GM12865 (cell line): ENCODE measurements at regions not wholly inside any gene's neighbourhood (a gene's known extent, or its start where the extent isn't known, plus 50 kb on each side); places are given as distances from the start of the nearest gene placed in this dataset.
A peak's percentile ranks its signal among the peaks of the same experiment; 100 is the strongest.

Experiments
- DNase-seq: peaks from one replicate; pipeline ENCODE4 v3.0.0; 2010; ENCODE audit warnings: low read depth
- H3K4me3 ChIP-seq: 2 replicates; pipeline ENCODE4 v1.5.1; 2011; ENCODE audit warnings: mild to moderate bottlenecking, low read depth, low read length, control low read depth
- TF ChIP-seq, protein P1 (sequence below): IDR thresholded peaks from 2 replicates; pipeline ENCODE4 v1.5.1; 2011; ENCODE audit warnings: low read length, control low read depth, low read depth, inconsistent platforms; ENCODE audit not compliant: insufficient read depth; ENCODE audit errors: missing control alignments

DNA sequence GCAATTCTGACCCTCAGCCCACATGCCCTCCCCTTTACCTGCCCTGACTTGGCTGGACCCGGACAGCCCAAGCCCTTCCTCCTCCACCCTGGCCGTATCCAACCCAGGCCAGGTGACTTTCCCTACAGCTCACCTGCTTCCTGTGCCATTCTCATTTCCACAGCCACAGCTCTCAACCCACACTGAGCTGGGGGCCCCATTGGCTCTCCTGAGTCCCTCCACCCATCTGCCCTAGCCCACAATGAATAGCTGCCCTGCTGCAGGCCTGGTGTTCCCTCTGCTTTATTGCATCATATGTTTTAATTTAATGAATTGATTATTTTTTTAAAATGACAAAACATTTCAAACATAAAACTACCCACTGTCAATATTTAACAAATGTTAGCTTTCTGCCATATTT lies 118.5 kb upstream of the BACH2 start:
- no peak overlapping the region for H3K4me3 ChIP-seq
- no peak for DNase-seq
- TF ChIP-seq, protein P1, sequence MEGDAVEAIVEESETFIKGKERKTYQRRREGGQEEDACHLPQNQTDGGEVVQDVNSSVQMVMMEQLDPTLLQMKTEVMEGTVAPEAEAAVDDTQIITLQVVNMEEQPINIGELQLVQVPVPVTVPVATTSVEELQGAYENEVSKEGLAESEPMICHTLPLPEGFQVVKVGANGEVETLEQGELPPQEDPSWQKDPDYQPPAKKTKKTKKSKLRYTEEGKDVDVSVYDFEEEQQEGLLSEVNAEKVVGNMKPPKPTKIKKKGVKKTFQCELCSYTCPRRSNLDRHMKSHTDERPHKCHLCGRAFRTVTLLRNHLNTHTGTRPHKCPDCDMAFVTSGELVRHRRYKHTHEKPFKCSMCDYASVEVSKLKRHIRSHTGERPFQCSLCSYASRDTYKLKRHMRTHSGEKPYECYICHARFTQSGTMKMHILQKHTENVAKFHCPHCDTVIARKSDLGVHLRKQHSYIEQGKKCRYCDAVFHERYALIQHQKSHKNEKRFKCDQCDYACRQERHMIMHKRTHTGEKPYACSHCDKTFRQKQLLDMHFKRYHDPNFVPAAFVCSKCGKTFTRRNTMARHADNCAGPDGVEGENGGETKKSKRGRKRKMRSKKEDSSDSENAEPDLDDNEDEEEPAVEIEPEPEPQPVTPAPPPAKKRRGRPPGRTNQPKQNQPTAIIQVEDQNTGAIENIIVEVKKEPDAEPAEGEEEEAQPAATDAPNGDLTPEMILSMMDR = no peak

DNA sequence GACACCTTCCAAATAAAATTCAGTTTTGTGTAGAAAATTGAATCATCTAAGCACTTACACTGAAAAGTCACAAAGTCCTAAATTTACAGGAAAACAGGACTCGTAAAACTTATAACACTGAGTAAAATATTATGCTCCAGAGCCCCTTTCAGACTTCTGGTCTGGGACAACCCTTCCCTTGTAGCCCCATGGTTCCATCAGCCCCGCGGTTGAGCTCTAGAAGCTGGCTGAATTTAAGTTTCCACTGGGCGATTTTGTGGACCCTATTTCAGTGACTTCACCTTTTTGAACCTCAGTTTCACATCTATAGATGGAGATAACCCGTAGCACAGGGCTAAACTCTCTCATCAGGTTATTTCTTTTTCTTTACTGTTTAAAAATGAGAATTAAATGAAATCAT lies 117.7 kb upstream of the BACH2 start:
- TF ChIP-seq, protein P1 = no peak
- H3K4me3 ChIP-seq = no peak overlapping the region
- DNase-seq = no peak

DNA sequence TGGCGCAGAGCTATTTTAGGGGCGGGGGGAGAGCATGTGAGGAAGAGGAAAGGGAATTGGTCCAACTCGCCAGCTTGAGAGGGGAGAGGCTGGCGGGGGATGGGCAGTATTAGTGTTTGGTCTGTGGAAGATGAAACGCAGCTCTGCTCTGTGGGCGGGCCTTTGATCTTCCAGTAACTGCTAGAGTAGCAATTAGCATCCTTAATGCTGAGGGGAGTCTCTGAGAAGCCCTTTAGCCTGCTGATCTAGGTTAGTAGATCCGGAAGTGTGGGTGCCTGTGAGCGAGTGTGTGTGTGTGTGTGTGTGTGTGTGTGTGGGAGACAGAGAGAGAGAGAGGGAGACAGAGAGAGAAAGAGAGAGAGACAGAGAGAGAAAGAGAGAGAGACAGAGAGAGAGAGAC lies 117.2 kb upstream of the BACH2 start:
- DNase-seq = peak; percentile 41
- no peak overlapping the region for H3K4me3 ChIP-seq
- TF ChIP-seq, protein P1 = no peak

DNA sequence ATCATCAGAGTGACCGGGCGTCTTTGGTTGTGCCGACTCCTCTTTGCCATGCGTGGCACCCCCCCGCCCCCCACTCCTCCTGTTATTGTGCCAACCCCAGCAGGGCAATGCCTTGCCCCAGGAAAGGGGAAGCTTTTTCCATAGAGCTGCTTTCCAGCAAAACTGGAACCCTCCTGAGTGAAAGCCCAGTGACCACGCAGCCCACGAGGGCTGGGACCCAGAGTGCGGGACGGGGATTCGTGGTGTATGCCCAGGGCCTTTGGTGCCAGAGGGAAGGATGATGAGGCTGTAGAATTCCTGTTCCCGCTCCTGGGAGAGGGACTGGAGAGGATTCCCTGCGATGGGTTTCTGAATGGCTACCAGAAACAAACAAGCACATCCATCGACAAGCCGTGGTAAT lies 116.8 kb upstream of the BACH2 start:
- H3K4me3 ChIP-seq = no peak overlapping the region
- TF ChIP-seq, protein P1 = no peak
- no peak for DNase-seq

DNA sequence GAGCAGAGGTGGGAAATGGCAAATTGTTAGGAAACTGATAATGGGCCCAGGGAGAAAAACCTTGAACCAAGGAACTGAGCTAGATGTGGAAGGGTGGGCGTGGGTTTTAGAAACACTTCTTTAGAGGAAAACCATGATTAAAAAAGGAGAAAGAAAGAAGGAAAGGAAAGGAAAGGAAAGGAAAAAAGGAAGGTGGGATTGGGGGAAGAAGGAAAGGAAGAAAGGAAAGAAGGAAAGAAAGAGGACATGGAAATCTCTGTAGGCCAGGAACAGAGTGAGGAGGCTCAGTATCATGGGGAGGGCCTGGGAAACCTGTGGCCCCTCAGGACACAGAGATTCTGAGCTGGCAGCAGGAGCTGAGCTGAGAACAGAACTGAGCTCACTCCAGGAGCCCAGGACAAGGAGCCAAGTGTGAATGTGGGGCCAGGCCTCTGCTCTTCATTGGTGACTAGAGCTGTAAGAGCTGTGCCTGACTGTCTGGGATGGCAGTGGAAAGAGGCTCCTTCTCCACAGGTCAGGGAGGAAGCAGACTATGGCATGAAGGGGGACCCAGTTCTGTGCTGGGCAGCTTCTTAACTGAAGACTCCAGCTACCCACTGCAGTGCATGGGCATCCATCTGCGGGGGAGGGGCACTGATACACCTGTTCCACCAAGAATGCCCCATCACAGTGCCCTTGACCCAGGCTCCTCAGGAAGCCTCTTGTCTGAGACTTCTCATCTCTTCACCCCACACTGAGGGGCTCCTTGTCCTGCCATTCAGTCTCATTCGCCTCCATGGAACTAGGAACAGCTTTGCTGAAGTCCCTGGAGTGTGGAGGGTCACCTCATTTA lies 116.1 kb upstream of the BACH2 start:
- no peak for DNase-seq
- TF ChIP-seq, protein P1 = no peak
- no peak overlapping the region for H3K4me3 ChIP-seq

DNA sequence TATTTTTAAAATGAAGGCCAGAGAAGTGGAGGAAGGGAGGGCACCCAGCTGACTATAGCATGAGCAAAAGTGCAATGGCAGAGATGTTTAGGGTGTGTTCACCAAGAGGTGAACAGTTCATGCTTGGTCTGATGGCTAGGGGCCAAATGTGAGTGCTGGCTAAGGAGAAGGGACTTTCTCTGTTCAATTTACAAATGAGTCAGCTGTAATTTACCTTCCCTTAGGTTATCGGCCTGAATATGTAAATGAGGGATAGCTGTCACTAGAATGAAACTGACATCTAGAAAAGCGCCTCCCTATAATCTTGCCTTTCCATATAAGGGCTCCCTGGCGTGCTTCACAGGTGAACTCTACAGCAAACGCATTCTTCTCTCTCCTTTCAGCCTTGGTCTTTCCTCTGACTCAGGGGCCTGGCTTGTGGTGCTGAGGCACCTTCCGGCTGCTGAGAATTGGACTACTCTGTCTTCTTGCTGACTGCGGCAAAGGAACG lies 114.7 kb upstream of the BACH2 start:
- TF ChIP-seq, protein P1 = no peak
- peak; percentile 87 for DNase-seq
- H3K4me3 ChIP-seq = no peak overlapping the region

DNA sequence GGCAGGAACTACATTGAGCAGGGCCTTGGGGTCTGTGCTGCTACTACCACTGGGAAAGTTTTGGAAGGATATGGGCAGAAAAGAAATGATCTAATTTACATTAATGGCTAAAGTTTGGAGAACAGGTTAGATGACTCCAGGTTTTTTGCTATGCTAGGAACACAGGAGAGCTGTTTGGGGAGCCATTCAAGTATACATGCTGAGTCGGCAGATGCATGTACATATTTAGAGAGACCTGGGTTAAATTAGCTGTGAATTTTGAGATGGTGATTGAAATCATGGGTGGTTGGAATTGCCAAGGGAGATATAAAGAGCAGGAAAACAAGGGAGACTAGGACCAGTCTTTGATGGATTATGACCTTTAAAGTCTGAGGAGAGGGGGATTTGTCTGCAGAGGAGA lies 113.1 kb upstream of the BACH2 start:
- no peak for DNase-seq
- H3K4me3 ChIP-seq = no peak overlapping the region
- TF ChIP-seq, protein P1 = no peak
